K562 (cell line): ENCODE measurements at regions not wholly inside any gene's neighbourhood (a gene's known extent, or its start where the extent isn't known, plus 50 kb on each side); places are given as distances from the start of the nearest gene placed in this dataset.

ENCODE experiments used
- CREB1 ChIP-seq, 2 experiments: sonication (generic) in 1 of 2; formaldehyde crosslinking in 1 of 2; IDR thresholded peaks; 2 replicates each; pipeline versions ENCODE4 v1.6.1 to v1.8.0; 2012 to 2022; ENCODE audit warnings: inconsistent platforms in 1 of 2, mild to moderate bottlenecking in 1 of 2, missing genetic modification reagents in 1 of 2, moderate library complexity in 1 of 2
- TFAM ChIP-seq: fragments of 250-450 bp; sonication (Bioruptor Pico); conservative IDR thresholded peaks from 2 replicates; pipeline ENCODE4 v1.5.0; 2021; ENCODE audit warnings: mild to moderate bottlenecking, moderate library complexity
- ZBTB7A ChIP-seq: IDR thresholded peaks from 2 replicates; pipeline ENCODE4 v1.6.1; 2011; ENCODE audit warnings: low read depth, mild to moderate bottlenecking, low read length, moderate library complexity, borderline replicate concordance; ENCODE audit not compliant: control insufficient read depth

GRCh38 chr2:17282245-17282644 lies 236.0 kb downstream of the RAD51AP2 start:
- no peak for TF ChIP-seq CREB1 (IDR thresholded peaks at IDR 0.05)
- TF ChIP-seq CREB1 (CRISPR knock-in tag; IDR thresholded peaks at IDR 0.05): no peak
- no peak for TF ChIP-seq TFAM (CRISPR knock-in tag)
- no peak for TF ChIP-seq ZBTB7A
